ENCODE measurements at regions not wholly inside any gene's neighbourhood (a gene's known extent, or its start where the extent isn't known, plus 50 kb on each side); places are given as distances from the start of the nearest gene placed in this dataset.

GRCh38 chr1:90459570-90459969 is 257.5 kb downstream of the BARHL2 start:
- Histone ChIP-seq H3K4me3 (ENCODE audit: low read depth, low read length) (no peak overlapping the region), H3K27me3 (ENCODE audit: control insufficient read depth, insufficient read depth, low read length) (no peaks in the 10 kb centered on the region), H3K36me3 (ENCODE audit: control insufficient read depth, insufficient read depth, low read length) (no peaks in the 10 kb centered on the region)
- no peak for DNase-seq (ENCODE audit: low read depth)
- no peak for FAIRE-seq
- TF ChIP-seq, protein P1, sequence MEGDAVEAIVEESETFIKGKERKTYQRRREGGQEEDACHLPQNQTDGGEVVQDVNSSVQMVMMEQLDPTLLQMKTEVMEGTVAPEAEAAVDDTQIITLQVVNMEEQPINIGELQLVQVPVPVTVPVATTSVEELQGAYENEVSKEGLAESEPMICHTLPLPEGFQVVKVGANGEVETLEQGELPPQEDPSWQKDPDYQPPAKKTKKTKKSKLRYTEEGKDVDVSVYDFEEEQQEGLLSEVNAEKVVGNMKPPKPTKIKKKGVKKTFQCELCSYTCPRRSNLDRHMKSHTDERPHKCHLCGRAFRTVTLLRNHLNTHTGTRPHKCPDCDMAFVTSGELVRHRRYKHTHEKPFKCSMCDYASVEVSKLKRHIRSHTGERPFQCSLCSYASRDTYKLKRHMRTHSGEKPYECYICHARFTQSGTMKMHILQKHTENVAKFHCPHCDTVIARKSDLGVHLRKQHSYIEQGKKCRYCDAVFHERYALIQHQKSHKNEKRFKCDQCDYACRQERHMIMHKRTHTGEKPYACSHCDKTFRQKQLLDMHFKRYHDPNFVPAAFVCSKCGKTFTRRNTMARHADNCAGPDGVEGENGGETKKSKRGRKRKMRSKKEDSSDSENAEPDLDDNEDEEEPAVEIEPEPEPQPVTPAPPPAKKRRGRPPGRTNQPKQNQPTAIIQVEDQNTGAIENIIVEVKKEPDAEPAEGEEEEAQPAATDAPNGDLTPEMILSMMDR (IDR thresholded peaks at IDR 0.05; ENCODE audit: insufficient read depth, low read length, severe bottlenecking), result no peak

DNA sequence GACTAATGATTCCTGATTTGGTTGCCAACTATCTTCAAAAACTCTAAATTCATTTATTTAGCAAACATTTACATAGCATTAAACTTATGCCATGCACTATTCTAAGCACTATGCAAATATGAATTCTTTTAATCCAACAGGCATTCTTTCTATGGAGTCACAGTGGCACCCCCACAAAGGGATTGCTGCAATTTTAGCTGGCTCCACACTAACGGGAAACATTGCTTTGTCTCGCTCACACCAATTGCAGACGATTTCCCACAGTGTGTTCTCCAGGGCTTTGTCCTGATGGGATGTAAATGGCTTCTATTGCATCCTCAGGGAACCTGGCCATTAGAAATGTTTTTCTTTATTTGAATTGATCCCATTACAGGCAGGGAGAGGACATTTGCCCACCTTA is 259.1 kb downstream of the BARHL2 start:
- FAIRE-seq, result no peak
- Histone ChIP-seq H3K36me3 (ENCODE audit: control insufficient read depth, insufficient read depth, low read length) (no peaks in the 10 kb centered on the region), H3K27me3 (ENCODE audit: control insufficient read depth, insufficient read depth, low read length) (no peaks in the 10 kb centered on the region), H3K4me3 (ENCODE audit: low read depth, low read length) (no peak overlapping the region)
- TF ChIP-seq, protein P1 (IDR thresholded peaks at IDR 0.05; ENCODE audit: insufficient read depth, low read length, severe bottlenecking), result no peak
- DNase-seq (ENCODE audit: low read depth), result no peak

GRCh38 chr1:90452491-90452890 is 264.6 kb downstream of the BARHL2 start:
- H3K4me3 ChIP-seq (ENCODE audit: low read depth, low read length), result no peak overlapping the region
- FAIRE-seq (no peak), DNase-seq (ENCODE audit: low read depth) (no peak)
- TF ChIP-seq, protein P1 (IDR thresholded peaks at IDR 0.05; ENCODE audit: insufficient read depth, low read length, severe bottlenecking), result no peak
- no peaks in the 10 kb centered on the region for H3K36me3 ChIP-seq (ENCODE audit: control insufficient read depth, insufficient read depth, low read length)
- no peaks in the 10 kb centered on the region for H3K27me3 ChIP-seq (ENCODE audit: control insufficient read depth, insufficient read depth, low read length)

GRCh38 chr1:90443354-90443753 is 273.7 kb downstream of the BARHL2 start:
- no peaks in the 10 kb centered on the region for H3K27me3 ChIP-seq (ENCODE audit: control insufficient read depth, insufficient read depth, low read length)
- H3K4me3 ChIP-seq (ENCODE audit: low read depth, low read length), result no peak overlapping the region
- TF ChIP-seq, protein P1 (IDR thresholded peaks at IDR 0.05; ENCODE audit: insufficient read depth, low read length, severe bottlenecking), result no peak
- no peaks in the 10 kb centered on the region for H3K36me3 ChIP-seq (ENCODE audit: control insufficient read depth, insufficient read depth, low read length)
- no peak for DNase-seq (ENCODE audit: low read depth)
- no peak for FAIRE-seq

- Histone ChIP-seq H3K36me3 (ENCODE audit: control insufficient read depth, insufficient read depth, low read length) (no peaks in the 10 kb centered on the region), H3K4me3 (ENCODE audit: low read depth, low read length) (no peak overlapping the region), H3K27me3 (ENCODE audit: control insufficient read depth, insufficient read depth, low read length) (no peaks in the 10 kb centered on the region)
- FAIRE-seq (no peak), DNase-seq (ENCODE audit: low read depth) (no peak)
- TF ChIP-seq, protein P1 (IDR thresholded peaks at IDR 0.05; ENCODE audit: insufficient read depth, low read length, severe bottlenecking), result no peak
These were observed 281.8 kb downstream of the BARHL2 start for GRCh38 chr1:90435351-90435750.

DNA sequence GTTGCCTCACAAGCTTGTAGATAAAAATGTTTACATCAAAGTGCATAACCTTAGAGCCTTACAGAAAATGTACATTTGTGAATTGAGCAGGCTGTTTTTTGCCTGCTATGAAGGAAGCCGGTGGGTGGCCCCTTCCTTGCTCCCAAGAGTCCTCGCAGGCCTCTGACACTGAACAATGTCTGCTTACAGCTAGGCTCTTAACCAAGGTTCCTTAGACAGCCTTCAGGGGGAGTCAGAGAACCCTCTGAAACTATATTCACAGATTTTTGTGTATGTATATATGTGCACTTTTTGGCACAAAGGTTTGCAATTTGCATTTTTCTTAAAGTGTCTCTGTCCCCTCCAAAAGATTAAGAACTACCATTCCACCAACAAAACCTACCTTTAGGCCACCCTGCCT is 282.6 kb downstream of the BARHL2 start:
- H3K27me3 ChIP-seq (ENCODE audit: control insufficient read depth, insufficient read depth, low read length), result no peaks in the 10 kb centered on the region
- TF ChIP-seq, protein P1 (IDR thresholded peaks at IDR 0.05; ENCODE audit: insufficient read depth, low read length, severe bottlenecking), result peak; percentile 28
- H3K4me3 ChIP-seq (ENCODE audit: low read depth, low read length), result no peak overlapping the region
- no peak for FAIRE-seq
- no peaks in the 10 kb centered on the region for H3K36me3 ChIP-seq (ENCODE audit: control insufficient read depth, insufficient read depth, low read length)
- peak; percentile 7 for DNase-seq (ENCODE audit: low read depth)
